SK-N-SH treated with all-trans-retinoic acid at 6 μM for 48 hours (cell line): ENCODE measurements at regions not wholly inside any gene's neighbourhood (a gene's known extent, or its start where the extent isn't known, plus 50 kb on each side); places are given as distances from the start of the nearest gene placed in this dataset.

ENCODE experiments used
- ATAC-seq: fragments of 200-7000 bp; cut with Tn5 transposase; 3 replicates; pipeline ENCODE4 v1.9.1; 2020; ENCODE audit warnings: mild to moderate bottlenecking, moderate library complexity
- ARNTL ChIP-seq: fragments of 450-650 bp; formaldehyde crosslinking; IDR thresholded peaks from 2 replicates; pipeline ENCODE4 v1.5.0; 2020; ENCODE audit warnings: low read depth, mild to moderate bottlenecking, moderate library complexity, borderline replicate concordance
- BACH2 ChIP-seq: fragments of 250-450 bp; sonication (Bioruptor Pico); IDR thresholded peaks from 2 replicates; pipeline ENCODE4 v1.9.0; 2021; ENCODE audit warnings: mild to moderate bottlenecking, borderline replicate concordance
- CSDC2 ChIP-seq: fragments of 250-450 bp; sonication (Bioruptor Pico); IDR thresholded peaks from 2 replicates; pipeline ENCODE4 v1.5.0; 2020; ENCODE audit warnings: mild to moderate bottlenecking, moderate library complexity
- GLIS3 ChIP-seq: fragments of 250-450 bp; sonication (Bioruptor Pico); IDR thresholded peaks from 2 replicates; pipeline ENCODE4 v1.5.0; 2020; ENCODE audit warnings: mild to moderate bottlenecking, moderate library complexity
- ISL1 ChIP-seq: fragments of 250-450 bp; sonication (Bioruptor Pico); IDR thresholded peaks from 2 replicates; pipeline ENCODE4 v2.1.2; 2022; ENCODE audit warnings: mild to moderate bottlenecking, moderate library complexity
- OSR1 ChIP-seq: fragments of 250-450 bp; sonication (Bioruptor Pico); IDR thresholded peaks from 2 replicates; pipeline ENCODE4 v1.8.0; 2022; ENCODE audit warnings: moderate library complexity, mild to moderate bottlenecking, inconsistent platforms
- PPARA ChIP-seq: fragments of 250-450 bp; sonication (Bioruptor Pico); IDR thresholded peaks from 2 replicates; pipeline ENCODE4 v1.5.0; 2020; ENCODE audit warnings: mild to moderate bottlenecking, borderline replicate concordance
- SNAI2 ChIP-seq: fragments of 250-450 bp; sonication (Bioruptor Pico); IDR thresholded peaks from 2 replicates; pipeline ENCODE4 v1.5.0; 2020; ENCODE audit warnings: mild to moderate bottlenecking, moderate library complexity
- TCF4 ChIP-seq: fragments of 250-450 bp; sonication (Bioruptor Pico); IDR thresholded peaks from 2 replicates; pipeline ENCODE4 v1.8.0; 2021; ENCODE audit warnings: mild to moderate bottlenecking, moderate library complexity, borderline replicate concordance
- TOX ChIP-seq: fragments of 250-450 bp; sonication (Bioruptor Pico); IDR thresholded peaks from 2 replicates; pipeline ENCODE4 v1.8.0; 2021; ENCODE audit warnings: mild to moderate bottlenecking, moderate library complexity, borderline replicate concordance
- ZC3H10 ChIP-seq: fragments of 250-450 bp; sonication (Bioruptor Pico); IDR thresholded peaks from 2 replicates; pipeline ENCODE4 v1.5.1; 2021; ENCODE audit warnings: mild to moderate bottlenecking, moderate library complexity
- ZFP3 ChIP-seq: fragments of 250-450 bp; sonication (Bioruptor Pico); IDR thresholded peaks from 2 replicates; pipeline ENCODE4 v1.5.0; 2020; ENCODE audit warnings: mild to moderate bottlenecking, moderate library complexity
- ZFP30 ChIP-seq: fragments of 450-650 bp; formaldehyde crosslinking; IDR thresholded peaks from 2 replicates; pipeline ENCODE4 v1.5.0; 2022; ENCODE audit warnings: mild to moderate bottlenecking, moderate library complexity
- ZNF565 ChIP-seq: fragments of 450-650 bp; formaldehyde crosslinking; conservative IDR thresholded peaks from 2 replicates; pipeline ENCODE4 v1.5.0; 2020; ENCODE audit warnings: low read depth, mild to moderate bottlenecking, moderate library complexity
- ZNF70 ChIP-seq: fragments of 450-650 bp; formaldehyde crosslinking; IDR thresholded peaks from 2 replicates; pipeline ENCODE4 v1.5.0; 2020; ENCODE audit warnings: mild to moderate bottlenecking, moderate library complexity
- ZNF8 ChIP-seq: fragments of 450-650 bp; formaldehyde crosslinking; IDR thresholded peaks from 2 replicates; pipeline ENCODE4 v1.5.0; 2020; ENCODE audit warnings: mild to moderate bottlenecking, moderate library complexity
- TF ChIP-seq, protein P1 (sequence below): fragments of 250-450 bp; sonication (Bioruptor Pico); IDR thresholded peaks from 2 replicates; pipeline ENCODE4 v1.8.0; 2021; ENCODE audit warnings: low read depth, mild to moderate bottlenecking, moderate library complexity, borderline replicate concordance
- TF ChIP-seq, protein P2 (sequence below): fragments of 250-450 bp; sonication (Bioruptor Pico); IDR thresholded peaks from 2 replicates; pipeline ENCODE4 v1.5.1; 2021; ENCODE audit warnings: mild to moderate bottlenecking, moderate library complexity
- TF ChIP-seq, protein P3 (sequence below): fragments of 250-450 bp; sonication (Bioruptor Pico); IDR thresholded peaks from 2 replicates; pipeline ENCODE4 v1.8.0; 2020; ENCODE audit warnings: mild to moderate bottlenecking, moderate library complexity, borderline replicate concordance
- TF ChIP-seq, protein P4 (sequence below): fragments of 250-450 bp; sonication (Bioruptor Pico); IDR thresholded peaks from 2 replicates; pipeline ENCODE4 v1.5.1; 2020; ENCODE audit warnings: low read depth, mild to moderate bottlenecking, moderate library complexity
- TF ChIP-seq, protein P5 (sequence below): fragments of 250-450 bp; sonication (Bioruptor Pico); IDR thresholded peaks from 2 replicates; pipeline ENCODE4 v1.5.0; 2020; ENCODE audit warnings: mild to moderate bottlenecking, moderate library complexity

DNA sequence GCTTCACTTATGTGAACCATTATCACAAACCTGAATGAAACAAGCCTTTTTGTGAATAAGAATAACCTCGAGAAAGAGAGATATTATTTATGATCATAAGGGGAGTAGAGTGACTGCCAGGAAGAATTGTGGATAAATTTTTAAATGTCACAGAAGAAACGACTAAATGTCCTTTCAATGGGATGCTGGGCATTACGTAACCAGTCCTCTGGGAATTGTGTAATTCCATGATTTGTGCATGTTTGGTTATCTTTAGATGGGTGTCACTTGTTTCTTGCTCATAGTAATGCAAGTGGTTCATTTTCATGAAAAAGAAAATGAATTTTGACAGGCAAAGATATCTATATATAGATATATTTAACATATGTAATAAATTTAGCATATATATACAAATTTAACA lies 379.5 kb upstream of the AGTR1 start:
- TF ChIP-seq ZNF565 (CRISPR knock-in tag) = no peak
- TF ChIP-seq TOX (CRISPR knock-in tag) = no peak
- no peak for TF ChIP-seq PPARA (CRISPR knock-in tag)
- no peak for ATAC-seq

DNA sequence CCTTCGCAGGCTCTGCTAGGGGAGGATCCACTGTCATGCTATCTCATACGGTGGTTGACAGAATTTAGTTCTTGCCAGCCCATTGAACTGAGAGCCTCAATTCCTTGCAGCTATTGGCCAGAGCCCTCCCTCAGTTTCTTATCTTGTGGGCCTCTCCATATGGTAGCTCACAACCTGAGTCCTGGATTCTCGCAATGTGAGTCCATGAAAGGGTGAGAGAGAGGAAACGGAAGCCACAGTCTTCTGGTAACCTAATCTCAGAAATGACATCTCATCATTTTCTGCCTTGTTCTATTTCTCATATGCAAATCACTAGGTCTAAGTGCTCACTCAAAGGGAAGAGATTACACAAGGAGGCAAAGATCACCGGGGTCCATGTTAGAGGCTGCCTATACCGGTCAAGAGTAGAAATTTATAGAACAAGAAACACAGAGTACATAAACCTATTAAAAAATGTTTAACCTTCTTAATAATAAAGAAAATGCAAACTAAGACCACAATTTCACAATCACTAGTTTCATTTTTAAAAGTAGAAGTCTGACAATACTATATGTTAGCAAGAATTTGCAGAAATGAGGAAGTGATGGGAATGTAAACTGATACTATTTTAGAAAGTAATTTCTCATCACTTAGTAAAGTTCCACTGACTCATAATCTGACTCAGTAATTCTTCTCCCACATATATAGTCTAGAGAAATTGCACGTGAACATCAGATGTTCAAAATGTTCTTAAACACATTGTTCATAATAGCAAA lies 378.4 kb upstream of the AGTR1 start:
- TF ChIP-seq ARNTL (CRISPR knock-in tag) (no peak), BACH2 (no peak), CSDC2 (CRISPR knock-in tag) (no peak), TCF4 (CRISPR knock-in tag) (no peak), TOX (CRISPR knock-in tag) (no peak), OSR1 (CRISPR knock-in tag) (no peak), ISL1 (no peak)
- TF ChIP-seq, protein P1, sequence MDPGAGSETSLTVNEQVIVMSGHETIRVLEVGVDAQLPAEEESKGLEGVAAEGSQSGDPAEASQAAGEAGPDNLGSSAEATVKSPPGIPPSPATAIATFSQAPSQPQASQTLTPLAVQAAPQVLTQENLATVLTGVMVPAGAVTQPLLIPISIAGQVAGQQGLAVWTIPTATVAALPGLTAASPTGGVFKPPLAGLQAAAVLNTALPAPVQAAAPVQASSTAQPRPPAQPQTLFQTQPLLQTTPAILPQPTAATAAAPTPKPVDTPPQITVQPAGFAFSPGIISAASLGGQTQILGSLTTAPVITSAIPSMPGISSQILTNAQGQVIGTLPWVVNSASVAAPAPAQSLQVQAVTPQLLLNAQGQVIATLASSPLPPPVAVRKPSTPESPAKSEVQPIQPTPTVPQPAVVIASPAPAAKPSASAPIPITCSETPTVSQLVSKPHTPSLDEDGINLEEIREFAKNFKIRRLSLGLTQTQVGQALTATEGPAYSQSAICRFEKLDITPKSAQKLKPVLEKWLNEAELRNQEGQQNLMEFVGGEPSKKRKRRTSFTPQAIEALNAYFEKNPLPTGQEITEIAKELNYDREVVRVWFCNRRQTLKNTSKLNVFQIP = no peak
- TF ChIP-seq, protein P2, sequence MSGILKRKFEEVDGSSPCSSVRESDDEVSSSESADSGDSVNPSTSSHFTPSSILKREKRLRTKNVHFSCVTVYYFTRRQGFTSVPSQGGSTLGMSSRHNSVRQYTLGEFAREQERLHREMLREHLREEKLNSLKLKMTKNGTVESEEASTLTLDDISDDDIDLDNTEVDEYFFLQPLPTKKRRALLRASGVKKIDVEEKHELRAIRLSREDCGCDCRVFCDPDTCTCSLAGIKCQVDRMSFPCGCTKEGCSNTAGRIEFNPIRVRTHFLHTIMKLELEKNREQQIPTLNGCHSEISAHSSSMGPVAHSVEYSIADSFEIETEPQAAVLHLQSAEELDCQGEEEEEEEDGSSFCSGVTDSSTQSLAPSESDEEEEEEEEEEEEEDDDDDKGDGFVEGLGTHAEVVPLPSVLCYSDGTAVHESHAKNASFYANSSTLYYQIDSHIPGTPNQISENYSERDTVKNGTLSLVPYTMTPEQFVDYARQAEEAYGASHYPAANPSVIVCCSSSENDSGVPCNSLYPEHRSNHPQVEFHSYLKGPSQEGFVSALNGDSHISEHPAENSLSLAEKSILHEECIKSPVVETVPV (CRISPR knock-in tag) = no peak
- ATAC-seq = peak; percentile 94

DNA sequence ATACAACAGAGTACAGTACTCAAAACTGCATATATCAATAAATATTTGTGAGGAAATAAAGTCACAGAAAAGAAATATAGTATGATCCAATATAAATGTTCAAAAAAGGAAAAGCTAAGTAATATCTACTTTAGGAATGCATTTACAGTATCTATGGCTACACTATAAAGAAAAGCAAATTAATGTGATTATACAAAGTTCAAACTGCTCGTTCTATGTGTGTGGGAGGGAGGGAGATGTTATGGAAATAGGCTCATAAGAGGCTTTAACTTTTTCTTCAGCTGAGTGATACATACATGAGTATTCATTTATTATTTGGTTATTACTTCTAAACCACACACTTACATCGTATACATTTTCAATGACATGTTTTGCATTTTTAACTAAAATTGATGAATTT lies 377.7 kb upstream of the AGTR1 start:
- TF ChIP-seq, protein P3, sequence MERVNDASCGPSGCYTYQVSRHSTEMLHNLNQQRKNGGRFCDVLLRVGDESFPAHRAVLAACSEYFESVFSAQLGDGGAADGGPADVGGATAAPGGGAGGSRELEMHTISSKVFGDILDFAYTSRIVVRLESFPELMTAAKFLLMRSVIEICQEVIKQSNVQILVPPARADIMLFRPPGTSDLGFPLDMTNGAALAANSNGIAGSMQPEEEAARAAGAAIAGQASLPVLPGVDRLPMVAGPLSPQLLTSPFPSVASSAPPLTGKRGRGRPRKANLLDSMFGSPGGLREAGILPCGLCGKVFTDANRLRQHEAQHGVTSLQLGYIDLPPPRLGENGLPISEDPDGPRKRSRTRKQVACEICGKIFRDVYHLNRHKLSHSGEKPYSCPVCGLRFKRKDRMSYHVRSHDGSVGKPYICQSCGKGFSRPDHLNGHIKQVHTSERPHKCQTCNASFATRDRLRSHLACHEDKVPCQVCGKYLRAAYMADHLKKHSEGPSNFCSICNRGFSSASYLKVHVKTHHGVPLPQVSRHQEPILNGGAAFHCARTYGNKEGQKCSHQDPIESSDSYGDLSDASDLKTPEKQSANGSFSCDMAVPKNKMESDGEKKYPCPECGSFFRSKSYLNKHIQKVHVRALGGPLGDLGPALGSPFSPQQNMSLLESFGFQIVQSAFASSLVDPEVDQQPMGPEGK = no peak
- TF ChIP-seq PPARA (CRISPR knock-in tag) = no peak
- no peak for TF ChIP-seq GLIS3 (CRISPR knock-in tag)
- TF ChIP-seq, protein P4, sequence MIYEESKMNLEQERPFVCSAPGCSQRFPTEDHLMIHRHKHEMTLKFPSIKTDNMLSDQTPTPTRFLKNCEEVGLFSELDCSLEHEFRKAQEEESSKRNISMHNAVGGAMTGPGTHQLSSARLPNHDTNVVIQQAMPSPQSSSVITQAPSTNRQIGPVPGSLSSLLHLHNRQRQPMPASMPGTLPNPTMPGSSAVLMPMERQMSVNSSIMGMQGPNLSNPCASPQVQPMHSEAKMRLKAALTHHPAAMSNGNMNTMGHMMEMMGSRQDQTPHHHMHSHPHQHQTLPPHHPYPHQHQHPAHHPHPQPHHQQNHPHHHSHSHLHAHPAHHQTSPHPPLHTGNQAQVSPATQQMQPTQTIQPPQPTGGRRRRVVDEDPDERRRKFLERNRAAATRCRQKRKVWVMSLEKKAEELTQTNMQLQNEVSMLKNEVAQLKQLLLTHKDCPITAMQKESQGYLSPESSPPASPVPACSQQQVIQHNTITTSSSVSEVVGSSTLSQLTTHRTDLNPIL (CRISPR knock-in tag) = no peak
- no peak for TF ChIP-seq ZNF565 (CRISPR knock-in tag)
- no peak for TF ChIP-seq ZNF70 (CRISPR knock-in tag)
- TF ChIP-seq ZFP3 (CRISPR knock-in tag) = no peak
- TF ChIP-seq ZNF8 (CRISPR knock-in tag) = no peak
- TF ChIP-seq, protein P2 (CRISPR knock-in tag) = no peak
- no peak for TF ChIP-seq ZFP30
- TF ChIP-seq, protein P5, sequence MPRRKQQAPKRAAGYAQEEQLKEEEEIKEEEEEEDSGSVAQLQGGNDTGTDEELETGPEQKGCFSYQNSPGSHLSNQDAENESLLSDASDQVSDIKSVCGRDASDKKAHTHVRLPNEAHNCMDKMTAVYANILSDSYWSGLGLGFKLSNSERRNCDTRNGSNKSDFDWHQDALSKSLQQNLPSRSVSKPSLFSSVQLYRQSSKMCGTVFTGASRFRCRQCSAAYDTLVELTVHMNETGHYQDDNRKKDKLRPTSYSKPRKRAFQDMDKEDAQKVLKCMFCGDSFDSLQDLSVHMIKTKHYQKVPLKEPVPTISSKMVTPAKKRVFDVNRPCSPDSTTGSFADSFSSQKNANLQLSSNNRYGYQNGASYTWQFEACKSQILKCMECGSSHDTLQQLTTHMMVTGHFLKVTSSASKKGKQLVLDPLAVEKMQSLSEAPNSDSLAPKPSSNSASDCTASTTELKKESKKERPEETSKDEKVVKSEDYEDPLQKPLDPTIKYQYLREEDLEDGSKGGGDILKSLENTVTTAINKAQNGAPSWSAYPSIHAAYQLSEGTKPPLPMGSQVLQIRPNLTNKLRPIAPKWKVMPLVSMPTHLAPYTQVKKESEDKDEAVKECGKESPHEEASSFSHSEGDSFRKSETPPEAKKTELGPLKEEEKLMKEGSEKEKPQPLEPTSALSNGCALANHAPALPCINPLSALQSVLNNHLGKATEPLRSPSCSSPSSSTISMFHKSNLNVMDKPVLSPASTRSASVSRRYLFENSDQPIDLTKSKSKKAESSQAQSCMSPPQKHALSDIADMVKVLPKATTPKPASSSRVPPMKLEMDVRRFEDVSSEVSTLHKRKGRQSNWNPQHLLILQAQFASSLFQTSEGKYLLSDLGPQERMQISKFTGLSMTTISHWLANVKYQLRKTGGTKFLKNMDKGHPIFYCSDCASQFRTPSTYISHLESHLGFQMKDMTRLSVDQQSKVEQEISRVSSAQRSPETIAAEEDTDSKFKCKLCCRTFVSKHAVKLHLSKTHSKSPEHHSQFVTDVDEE = no peak
- no peak for TF ChIP-seq TCF4 (CRISPR knock-in tag)
- no peak for TF ChIP-seq ZC3H10 (CRISPR knock-in tag)
- TF ChIP-seq SNAI2 (CRISPR knock-in tag) = no peak
- no peak for TF ChIP-seq ISL1
- TF ChIP-seq TOX (CRISPR knock-in tag) = no peak
- peak; percentile 59 for ATAC-seq
